WI38 (cell line): ENCODE measurements at regions not wholly inside any gene's neighbourhood (a gene's known extent, or its start where the extent isn't known, plus 50 kb on each side); places are given as distances from the start of the nearest gene placed in this dataset.

ENCODE experiments used
- H3K4me3 ChIP-seq: 2 replicates; pipeline ENCODE4 v1.5.1; 2011; ENCODE audit warnings: low read depth, mild to moderate bottlenecking, control low read depth, low read length
- CTCF ChIP-seq: IDR thresholded peaks from 2 replicates; pipeline ENCODE4 v1.5.1; 2012; ENCODE audit warnings: low read depth, mild to moderate bottlenecking, control low read depth, low read length

GRCh38 chr10:129294944-129295343, 172.1 kb upstream of the MGMT start:
- no peak for TF ChIP-seq CTCF
- H3K4me3 ChIP-seq: no peak overlapping the region

- H3K4me3 ChIP-seq: no peak overlapping the region
- no peak for TF ChIP-seq CTCF
Measured at GRCh38 chr10:129305046-129305445, 162.0 kb upstream of the MGMT start.

GRCh38 chr10:129307141-129307540, 159.9 kb upstream of the MGMT start:
- no peak for TF ChIP-seq CTCF
- H3K4me3 ChIP-seq: no peak overlapping the region

GRCh38 chr10:129308953-129309564, 158.0 kb upstream of the MGMT start:
- no peak for TF ChIP-seq CTCF
- H3K4me3 ChIP-seq: no peak overlapping the region

GRCh38 chr10:129309565-129309964, 157.5 kb upstream of the MGMT start:
- TF ChIP-seq CTCF: no peak
- no peak overlapping the region for H3K4me3 ChIP-seq

- no peak overlapping the region for H3K4me3 ChIP-seq
- TF ChIP-seq CTCF: no peak
Measured at GRCh38 chr10:129310881-129311280, 156.2 kb upstream of the MGMT start.

- H3K4me3 ChIP-seq: no peak overlapping the region
- TF ChIP-seq CTCF: no peak
Measured at GRCh38 chr10:129319934-129320333, 147.1 kb upstream of the MGMT start.
